ENCODE measurements at regions not wholly inside any gene's neighbourhood (a gene's known extent, or its start where the extent isn't known, plus 50 kb on each side); places are given as distances from the start of the nearest gene placed in this dataset.
A peak's percentile ranks its signal among the peaks of the same experiment; 100 is the strongest.
"Not testable (repeated sequence)": the region's sequence is repeated elsewhere in the genome, so short reads cannot be mapped to it uniquely, and the experiment has no call there.

DNA sequence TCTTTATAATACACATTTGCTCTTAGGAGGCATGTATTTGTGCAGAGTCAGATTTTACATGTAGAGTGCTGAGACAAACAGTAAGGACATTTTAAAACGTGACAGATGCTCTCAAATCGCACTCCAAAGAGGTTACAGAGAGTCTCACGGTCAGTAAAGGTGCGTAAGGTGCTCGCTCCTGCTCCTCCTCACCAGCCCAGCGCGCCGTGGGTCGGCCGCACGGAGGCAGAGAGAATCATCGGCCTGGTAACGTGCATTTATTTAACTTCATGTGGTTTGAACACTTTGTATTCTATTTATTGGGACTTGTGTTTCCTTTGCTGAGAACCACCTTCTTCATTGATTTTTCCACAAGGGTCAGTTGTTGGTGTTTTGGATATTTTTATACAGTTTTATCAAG lies 900.1 kb downstream of the BRD1 start:
- peaks cover 0 to 2% of the 10 kb centered on the region in 2 donors for H3K9me3 Mint-ChIP-seq
- H3K4me3 Mint-ChIP-seq, result no peak overlapping the region
- H3K4me1 Mint-ChIP-seq (ENCODE audit: low read depth), result no peaks in the 10 kb centered on the region

DNA sequence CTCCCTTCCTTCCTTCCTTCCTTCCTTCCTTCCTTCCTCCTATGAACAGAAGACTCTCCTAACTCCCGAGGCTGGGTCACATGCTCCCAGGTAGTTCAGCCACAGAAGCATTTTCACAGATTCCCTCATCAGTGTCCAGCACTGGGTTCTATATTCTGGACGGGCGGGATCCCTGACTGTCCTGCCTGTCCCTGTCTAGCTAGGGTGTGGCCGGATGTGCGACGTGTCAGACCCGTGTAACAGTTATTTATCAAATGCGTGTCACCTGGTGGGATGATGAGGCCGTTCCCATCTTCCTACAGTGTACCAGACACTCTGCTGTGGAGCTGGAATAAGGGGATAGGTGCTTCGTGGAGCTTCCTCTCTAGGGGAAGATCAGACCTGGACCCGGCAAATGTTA lies 901.0 kb downstream of the BRD1 start:
- H3K4me1 Mint-ChIP-seq (ENCODE audit: low read depth), result no peaks in the 10 kb centered on the region
- H3K27me3 Mint-ChIP-seq (ENCODE audit: low read depth), result peaks cover 64% of the 10 kb centered on the region
- H3K27ac Mint-ChIP-seq, result no peak overlapping the region
- H3K9me3 Mint-ChIP-seq, result peaks cover 0 to 2% of the 10 kb centered on the region in 2 donors
- no peak overlapping the region for H3K4me3 Mint-ChIP-seq
- no peak for ATAC-seq (replicated peaks in 1 of 2)
- no peak for DNase-seq
- H3K36me3 Mint-ChIP-seq (ENCODE audit: insufficient read depth in 2 of 2), result no peaks in the 10 kb centered on the region

More for the DNA sequence above, 900.1 kb downstream of the BRD1 start:
- Mint-ChIP-seq H3K36me3 (ENCODE audit: insufficient read depth in 2 of 2) (no peaks in the 10 kb centered on the region), H3K27ac (no peak overlapping the region), H3K27me3 (ENCODE audit: low read depth) (peaks cover 56% of the 10 kb centered on the region)
- ATAC-seq (replicated peaks in 1 of 2), result no peak
- no peak for DNase-seq

DNA sequence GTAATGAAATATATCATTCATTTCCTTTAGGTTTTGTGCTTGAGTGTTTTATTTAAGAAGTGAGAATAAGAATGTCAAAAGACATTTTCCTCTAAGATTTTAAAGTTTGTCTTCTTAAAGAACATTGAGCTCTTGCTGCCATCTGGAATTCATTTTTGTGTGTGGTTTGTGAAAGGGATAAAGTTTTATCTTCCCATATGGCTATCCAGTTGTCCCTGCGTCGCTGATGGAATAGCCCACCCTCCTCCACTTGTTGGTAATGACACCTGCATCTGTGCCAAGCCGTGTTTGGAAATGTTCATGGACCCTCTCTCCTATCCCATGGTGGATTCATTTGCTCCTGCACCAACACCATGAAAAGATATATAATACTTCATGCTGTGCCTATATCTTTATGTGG lies 901.5 kb downstream of the BRD1 start:
- Mint-ChIP-seq H3K36me3 (ENCODE audit: insufficient read depth in 2 of 2) (no peaks in the 10 kb centered on the region), H3K4me1 (ENCODE audit: low read depth) (no peaks in the 10 kb centered on the region), H3K27ac (no peak overlapping the region), H3K9me3 (peaks cover 0 to 2% of the 10 kb centered on the region in 2 donors), H3K27me3 (ENCODE audit: low read depth) (peaks cover 68% of the 10 kb centered on the region), H3K4me3 (no peak overlapping the region)
- no peak for ATAC-seq (replicated peaks in 1 of 2)
- DNase-seq, result no peak

- DNase-seq, result no peak
- ATAC-seq (replicated peaks in 1 of 2), result no peak
These were observed 902.2 kb downstream of the BRD1 start for GRCh38 chr22:48925450-48925849.

GRCh38 chr22:48923996-48924395 lies 903.7 kb downstream of the BRD1 start:
- DNase-seq (no peak), ATAC-seq (replicated peaks in 1 of 2) (no peak)
- no peak overlapping the region for H3K4me3 Mint-ChIP-seq
- no peaks in the 10 kb centered on the region for H3K36me3 Mint-ChIP-seq (ENCODE audit: insufficient read depth in 2 of 2)
- H3K27me3 Mint-ChIP-seq (ENCODE audit: low read depth), result peaks cover 51% of the 10 kb centered on the region
- H3K9me3 Mint-ChIP-seq, result peaks cover 0 to 2% of the 10 kb centered on the region in 2 donors
- H3K27ac Mint-ChIP-seq, result no peak overlapping the region
- H3K4me1 Mint-ChIP-seq (ENCODE audit: low read depth), result no peaks in the 10 kb centered on the region

More at GRCh38 chr22:48925450-48925849, 902.2 kb downstream of the BRD1 start:
- peaks cover 0 to 2% of the 10 kb centered on the region in 2 donors for H3K9me3 Mint-ChIP-seq
- peaks cover 64% of the 10 kb centered on the region for H3K27me3 Mint-ChIP-seq (ENCODE audit: low read depth)
- H3K4me1 Mint-ChIP-seq (ENCODE audit: low read depth), result no peaks in the 10 kb centered on the region
- H3K27ac Mint-ChIP-seq, result no peak overlapping the region
- H3K4me3 Mint-ChIP-seq, result no peak overlapping the region
- no peaks in the 10 kb centered on the region for H3K36me3 Mint-ChIP-seq (ENCODE audit: insufficient read depth in 2 of 2)

- DNase-seq, result no peak
- Mint-ChIP-seq H3K4me1 (ENCODE audit: low read depth) (no peaks in the 10 kb centered on the region), H3K4me3 (no peak overlapping the region), H3K9me3 (peaks cover 0 to 2% of the 10 kb centered on the region in 2 donors), H3K27me3 (ENCODE audit: low read depth) (peaks cover 51% of the 10 kb centered on the region), H3K36me3 (ENCODE audit: insufficient read depth in 2 of 2) (no peaks in the 10 kb centered on the region), H3K27ac (no peak overlapping the region)
- no peak for ATAC-seq (replicated peaks in 1 of 2)
These were observed 904.4 kb downstream of the BRD1 start for GRCh38 chr22:48923165-48923865.

- peaks cover 52% of the 10 kb centered on the region for H3K27me3 Mint-ChIP-seq (ENCODE audit: low read depth)
These were observed 906.2 kb downstream of the BRD1 start for GRCh38 chr22:48921411-48921903.

GRCh38 chr22:48920776-48921241 lies 906.9 kb downstream of the BRD1 start:
- H3K9me3 Mint-ChIP-seq, result peaks cover 2 to 4% of the 10 kb centered on the region in 2 donors
- H3K27ac Mint-ChIP-seq, result no peak overlapping the region
- H3K4me3 Mint-ChIP-seq, result no peak overlapping the region
- H3K27me3 Mint-ChIP-seq (ENCODE audit: low read depth), result peaks cover 47% of the 10 kb centered on the region
- ATAC-seq (replicated peaks in 1 of 2), result no peak
- H3K4me1 Mint-ChIP-seq (ENCODE audit: low read depth), result no peaks in the 10 kb centered on the region
- H3K36me3 Mint-ChIP-seq (ENCODE audit: insufficient read depth in 2 of 2), result peaks cover 0 to 2% of the 10 kb centered on the region in 2 donors
- DNase-seq, result no peak

More at GRCh38 chr22:48921411-48921903, 906.2 kb downstream of the BRD1 start:
- Mint-ChIP-seq H3K9me3 (peaks cover 0 to 4% of the 10 kb centered on the region in 2 donors), H3K36me3 (ENCODE audit: insufficient read depth in 2 of 2) (peaks cover 0 to 2% of the 10 kb centered on the region in 2 donors), H3K4me1 (ENCODE audit: low read depth) (no peaks in the 10 kb centered on the region), H3K4me3 (no peak overlapping the region), H3K27ac (no peak overlapping the region)
- ATAC-seq (replicated peaks in 1 of 2), result no peak
- DNase-seq, result no peak

- no peak for DNase-seq
- no peak for ATAC-seq (replicated peaks in 1 of 2)
- H3K27me3 Mint-ChIP-seq (ENCODE audit: low read depth), result peaks cover 48% of the 10 kb centered on the region
- no peaks in the 10 kb centered on the region for H3K4me1 Mint-ChIP-seq (ENCODE audit: low read depth)
- H3K9me3 Mint-ChIP-seq, result peaks cover 2% of the 10 kb centered on the region in 2 donors
- peaks cover 0 to 2% of the 10 kb centered on the region in 2 donors for H3K36me3 Mint-ChIP-seq (ENCODE audit: insufficient read depth in 2 of 2)
- no peak overlapping the region for H3K4me3 Mint-ChIP-seq
- no peak overlapping the region for H3K27ac Mint-ChIP-seq
These were observed 907.7 kb downstream of the BRD1 start for GRCh38 chr22:48919851-48920589.

DNA sequence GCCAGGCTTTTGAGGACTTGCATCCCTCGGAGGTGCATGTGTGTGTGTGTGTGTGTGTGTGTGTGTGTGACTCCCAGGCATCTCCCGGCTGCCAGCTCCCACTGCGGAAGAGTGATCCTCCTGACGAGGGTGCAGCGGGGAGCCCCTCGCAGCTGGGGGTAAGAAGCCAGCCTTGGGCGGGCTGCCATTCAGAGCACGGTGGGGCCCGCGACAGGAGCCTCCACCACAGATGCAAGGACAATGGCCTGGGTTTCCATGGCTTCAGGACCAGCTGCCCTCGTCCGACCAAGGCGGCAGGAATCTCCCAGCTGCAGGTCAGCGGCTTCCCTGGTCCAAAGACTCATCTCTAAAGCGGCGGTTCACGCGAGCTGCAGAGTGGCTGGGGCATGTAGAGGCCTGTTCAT lies 908.5 kb downstream of the BRD1 start:
- peaks cover 2 to 4% of the 10 kb centered on the region in 2 donors for H3K9me3 Mint-ChIP-seq
- H3K27me3 Mint-ChIP-seq (ENCODE audit: low read depth), result peaks cover 54% of the 10 kb centered on the region

GRCh38 chr22:48918585-48919186 lies 909.0 kb downstream of the BRD1 start:
- no peak overlapping the region for H3K4me3 Mint-ChIP-seq
- DNase-seq (no peak), ATAC-seq (replicated peaks in 1 of 2) (no peak)
- no peak overlapping the region for H3K27ac Mint-ChIP-seq
- no peaks in the 10 kb centered on the region for H3K4me1 Mint-ChIP-seq (ENCODE audit: low read depth)
- peaks cover 2 to 4% of the 10 kb centered on the region in 2 donors for H3K9me3 Mint-ChIP-seq
- H3K36me3 Mint-ChIP-seq (ENCODE audit: insufficient read depth in 2 of 2), result peaks cover 2 to 7% of the 10 kb centered on the region in 2 donors
- H3K27me3 Mint-ChIP-seq (ENCODE audit: low read depth), result peaks cover 55% of the 10 kb centered on the region

More for the DNA sequence above, 908.5 kb downstream of the BRD1 start:
- Mint-ChIP-seq H3K27ac (no peak overlapping the region), H3K36me3 (ENCODE audit: insufficient read depth in 2 of 2) (peaks cover 2 to 7% of the 10 kb centered on the region in 2 donors), H3K4me3 (no peak overlapping the region), H3K4me1 (ENCODE audit: low read depth) (no peaks in the 10 kb centered on the region)
- ATAC-seq (replicated peaks in 1 of 2) (no peak), DNase-seq (no peak)

- H3K27ac Mint-ChIP-seq, result peak overlapping the region; percentile 85
- peak in 1 of 2 donors; percentile 11 for DNase-seq
- peaks cover 48% of the 10 kb centered on the region for H3K27me3 Mint-ChIP-seq (ENCODE audit: low read depth)
- not testable (repeated sequence) for H3K9me3 Mint-ChIP-seq; H3K4me3 Mint-ChIP-seq; H3K4me1 Mint-ChIP-seq (ENCODE audit: low read depth); ATAC-seq (replicated peaks in 1 of 2)
- H3K36me3 Mint-ChIP-seq (ENCODE audit: insufficient read depth in 2 of 2), result peaks cover 2 to 13% of the 10 kb centered on the region in 2 donors
These were observed 915.2 kb downstream of the BRD1 start for GRCh38 chr22:48912356-48913066.
